ENCODE measurements at regions not wholly inside any gene's neighbourhood (a gene's known extent, or its start where the extent isn't known, plus 50 kb on each side); places are given as distances from the start of the nearest gene placed in this dataset.

DNA sequence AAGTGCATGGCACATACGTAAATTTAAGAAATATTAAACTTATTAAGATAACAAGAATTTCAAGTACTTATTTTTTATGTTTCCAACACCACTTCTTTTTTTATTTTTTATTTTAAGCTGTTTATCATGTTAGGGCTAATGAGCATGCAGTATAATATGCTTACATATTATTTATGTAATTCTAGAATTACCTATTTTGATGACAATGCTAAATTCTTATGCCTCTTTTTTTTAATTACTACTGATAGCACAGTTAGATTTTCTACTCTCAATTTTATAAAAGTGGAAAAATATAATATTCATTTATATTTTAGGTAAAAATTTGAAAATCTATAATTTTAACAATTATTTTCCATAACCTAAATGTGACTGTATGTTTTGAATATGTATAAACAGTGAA, 713.0 kb downstream of the MRPL39 start:
- no peak for DNase-seq (ENCODE audit: low spot score)

DNA sequence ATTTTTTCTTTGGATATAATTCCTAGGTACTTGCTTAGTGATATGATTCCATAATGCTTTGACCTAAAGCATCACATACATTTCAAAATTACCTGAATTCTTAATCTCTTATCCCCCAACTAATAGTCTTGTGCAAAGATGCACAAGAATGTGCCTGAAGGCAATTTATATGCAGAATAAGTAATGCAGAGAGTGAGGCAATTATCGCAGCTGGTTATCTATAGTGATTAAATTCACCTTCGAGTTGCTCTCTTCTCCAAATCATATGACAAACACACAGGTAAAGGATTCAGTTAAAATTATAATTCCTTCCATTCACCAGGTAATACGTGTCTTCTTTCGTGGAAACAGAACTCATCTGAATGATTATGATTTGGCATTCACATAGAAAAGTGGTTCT, 717.3 kb downstream of the MRPL39 start:
- no peak for DNase-seq (ENCODE audit: low spot score)

DNA sequence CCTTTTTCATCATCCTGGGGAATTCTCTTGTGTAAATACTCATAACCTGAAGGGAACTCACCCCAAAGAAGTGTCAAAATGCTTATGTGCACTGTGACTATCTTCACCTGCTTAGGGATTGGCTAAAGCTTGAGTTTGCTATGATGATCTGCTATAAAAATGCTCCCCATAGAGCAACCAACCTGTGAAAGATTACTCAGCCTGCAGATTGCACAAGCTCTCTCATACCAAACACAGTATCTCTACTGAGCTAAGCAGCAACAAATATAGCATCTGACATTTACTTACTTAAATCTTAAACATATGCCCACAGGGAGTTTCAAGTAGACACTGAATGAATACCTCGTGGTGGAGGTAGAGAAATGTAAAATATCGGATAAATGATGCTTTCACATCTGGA, 725.8 kb downstream of the MRPL39 start:
- DNase-seq (ENCODE audit: low spot score): no peak

DNA sequence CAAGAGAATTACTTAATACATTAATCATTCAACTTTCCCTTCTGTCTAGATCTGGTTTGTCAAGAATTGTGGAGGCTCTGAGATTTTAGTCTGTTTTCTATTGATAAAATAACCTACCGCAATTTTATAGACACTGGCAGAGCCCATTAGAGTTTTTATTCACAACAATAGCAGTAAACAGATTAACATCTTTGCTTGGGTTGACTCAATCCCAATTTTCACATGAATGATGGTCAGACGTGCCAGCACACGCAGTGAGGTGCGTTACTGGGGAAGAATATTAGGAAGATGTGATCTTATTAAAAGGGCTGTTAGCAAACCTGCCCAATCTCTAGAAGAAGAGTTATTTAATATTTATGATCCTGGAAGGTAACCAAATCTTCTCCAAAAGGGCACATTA, 736.6 kb downstream of the MRPL39 start:
- no peak for DNase-seq (ENCODE audit: low spot score)

DNA sequence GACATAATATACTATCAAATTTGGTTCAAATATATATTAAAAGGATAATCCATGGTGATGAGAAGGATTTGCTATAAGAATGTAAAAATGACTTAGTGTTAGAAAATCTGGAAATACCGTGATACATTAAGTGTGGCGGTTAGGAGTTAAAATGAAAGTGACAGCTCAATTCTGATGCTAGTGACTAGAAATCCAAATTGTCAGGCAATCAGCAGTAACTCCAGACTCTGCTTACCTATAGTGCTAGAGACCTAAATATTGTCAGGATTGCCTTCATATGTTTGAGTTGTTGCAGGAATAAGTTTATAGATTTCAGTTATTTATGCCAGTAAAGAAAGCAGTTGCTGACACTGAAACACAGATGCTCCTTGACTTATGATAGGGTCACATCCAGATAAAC, 737.4 kb downstream of the MRPL39 start:
- DNase-seq (ENCODE audit: low spot score): no peak

DNA sequence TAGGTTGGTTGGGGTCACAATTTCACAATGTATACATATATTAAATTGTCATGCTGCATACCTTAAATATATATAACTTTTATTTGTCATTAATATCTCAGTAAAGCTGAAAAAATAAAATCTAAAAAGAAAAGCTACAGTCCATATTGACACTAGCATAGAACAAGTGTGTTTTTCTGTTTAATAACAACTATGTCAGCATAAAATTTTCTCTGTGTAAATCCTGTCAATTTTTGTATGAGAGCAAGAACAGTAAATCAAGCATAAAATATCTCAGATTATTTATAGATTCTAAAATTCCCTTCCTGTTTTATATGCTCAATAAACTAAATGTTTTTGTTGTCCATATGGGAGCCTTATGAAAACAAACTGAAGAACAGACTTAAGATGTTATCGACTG, 739.2 kb downstream of the MRPL39 start:
- no peak for DNase-seq (ENCODE audit: low spot score)

DNA sequence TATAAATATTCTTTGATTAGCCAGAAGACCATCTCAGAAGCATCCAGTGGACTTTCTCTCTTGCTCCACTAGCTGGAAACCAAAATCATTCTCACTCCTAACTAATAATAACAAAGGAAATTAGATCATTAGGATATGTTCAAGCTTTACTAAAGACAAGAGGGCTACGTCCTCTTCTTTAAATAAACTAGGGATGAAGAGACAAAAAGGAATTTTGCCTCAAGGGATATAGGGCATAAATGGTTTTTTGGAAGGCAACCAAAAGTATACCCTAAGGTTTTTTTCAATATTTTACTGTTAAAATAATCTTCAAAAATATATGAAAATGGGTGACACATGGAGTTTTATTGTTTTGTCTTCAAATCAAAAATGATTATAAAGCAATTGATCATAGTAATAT, 745.8 kb downstream of the MRPL39 start:
- DNase-seq (ENCODE audit: low spot score): no peak

DNA sequence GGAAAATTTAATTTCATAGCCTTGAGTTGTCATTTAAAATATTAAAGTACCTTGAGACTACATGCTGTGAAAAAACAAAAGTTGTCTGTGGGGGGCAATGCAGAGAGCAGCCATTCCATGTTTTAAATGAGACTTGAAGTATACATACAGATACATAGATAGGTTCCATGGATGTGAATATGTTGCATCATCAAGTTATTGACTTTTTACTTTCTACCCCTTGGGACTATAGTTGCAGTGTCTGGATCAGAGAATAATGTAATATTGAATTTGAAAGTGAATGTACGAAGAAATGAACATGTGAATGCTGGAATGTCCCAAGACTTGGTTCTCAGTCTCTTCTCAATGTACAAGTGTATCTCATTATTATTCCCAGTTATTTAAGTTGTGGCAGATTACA, 751.0 kb downstream of the MRPL39 start:
- DNase-seq (ENCODE audit: low spot score): no peak

DNA sequence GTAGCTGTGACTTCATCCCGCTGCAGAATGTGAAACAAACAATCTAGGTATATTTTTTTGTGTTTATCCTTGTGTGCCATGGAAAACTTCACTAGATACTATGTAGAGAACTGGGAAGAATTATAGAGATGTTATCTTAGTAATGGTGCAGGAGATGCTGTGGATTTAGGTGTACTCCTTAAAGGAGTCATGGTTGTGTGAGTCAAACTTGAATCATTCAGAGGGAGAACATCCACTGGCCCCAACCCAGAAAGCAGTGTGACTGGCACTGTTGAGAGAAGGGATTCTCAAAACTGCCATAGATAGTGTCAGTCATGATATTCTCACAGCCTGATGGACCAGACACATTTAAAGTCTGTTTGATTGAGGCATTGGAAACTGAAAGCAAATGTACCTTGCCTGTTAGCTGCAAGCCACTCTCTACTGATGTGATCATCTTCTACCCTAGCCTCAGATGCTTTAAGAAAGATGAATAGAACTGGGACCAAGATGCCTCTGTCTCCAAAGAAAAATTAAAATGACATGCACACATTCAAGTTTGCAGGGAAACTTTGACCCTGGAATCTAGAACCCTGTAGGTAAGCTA, 754.6 kb downstream of the MRPL39 start:
- no peak for DNase-seq (ENCODE audit: low spot score)

DNA sequence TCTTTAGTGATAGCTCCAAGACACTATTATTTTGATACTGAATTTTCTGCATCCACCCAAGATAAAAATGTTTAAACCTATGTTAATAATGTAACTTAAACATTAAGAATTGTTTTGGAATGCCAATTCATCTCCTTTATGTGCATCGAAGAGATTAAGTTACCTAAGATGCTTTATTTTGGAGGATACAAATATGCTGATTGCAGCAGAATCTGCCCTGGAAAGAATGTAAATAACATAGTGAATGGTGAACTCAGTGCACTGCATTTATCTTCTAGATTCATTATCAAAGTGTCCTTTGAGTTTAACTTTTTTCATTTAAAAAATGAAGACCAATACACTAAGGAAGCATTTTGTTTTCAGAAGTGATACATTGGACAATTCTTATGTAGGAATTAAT, 757.2 kb downstream of the MRPL39 start:
- no peak for DNase-seq (ENCODE audit: low spot score)

DNA sequence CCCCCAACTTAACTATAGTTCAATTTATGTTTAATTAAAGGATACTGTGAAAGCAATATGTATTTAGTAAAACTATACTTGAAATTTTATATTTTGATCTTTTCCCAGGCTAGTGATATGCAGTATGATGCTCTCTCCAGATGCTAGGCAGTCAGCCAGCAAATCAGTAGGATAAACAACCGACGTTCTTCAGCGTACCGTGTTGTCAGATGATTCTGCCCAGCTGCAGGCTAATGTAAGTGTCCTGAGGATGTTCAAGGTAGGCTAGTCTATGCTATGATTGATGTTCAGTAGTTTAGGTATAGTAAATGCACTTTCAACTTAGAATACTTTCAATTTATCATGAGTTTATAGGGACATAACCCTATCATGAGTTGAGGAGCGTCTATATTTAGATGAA, 762.6 kb downstream of the MRPL39 start:
- DNase-seq (ENCODE audit: low spot score): no peak

DNA sequence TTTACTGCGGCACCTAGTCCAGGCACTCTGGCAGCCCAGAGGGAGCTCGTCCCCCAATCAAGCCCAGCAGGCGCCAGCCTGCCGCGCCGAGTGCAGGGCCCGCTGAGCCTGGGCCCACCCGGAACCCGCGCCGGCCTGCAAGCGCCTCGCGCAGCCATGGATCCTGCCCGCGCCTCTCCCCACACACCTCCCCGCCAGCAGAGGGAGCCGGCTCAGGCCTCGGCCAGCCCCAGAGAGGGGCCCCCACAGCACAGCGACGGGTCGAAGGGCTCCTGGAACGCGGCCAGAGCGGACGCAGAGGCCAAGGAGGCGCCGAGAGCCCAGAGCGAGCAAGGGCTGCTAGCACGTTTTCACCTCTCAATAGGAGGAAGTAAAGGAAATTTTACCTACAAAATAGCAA, 767.0 kb downstream of the MRPL39 start:
- no peak for DNase-seq (ENCODE audit: low spot score)

DNA sequence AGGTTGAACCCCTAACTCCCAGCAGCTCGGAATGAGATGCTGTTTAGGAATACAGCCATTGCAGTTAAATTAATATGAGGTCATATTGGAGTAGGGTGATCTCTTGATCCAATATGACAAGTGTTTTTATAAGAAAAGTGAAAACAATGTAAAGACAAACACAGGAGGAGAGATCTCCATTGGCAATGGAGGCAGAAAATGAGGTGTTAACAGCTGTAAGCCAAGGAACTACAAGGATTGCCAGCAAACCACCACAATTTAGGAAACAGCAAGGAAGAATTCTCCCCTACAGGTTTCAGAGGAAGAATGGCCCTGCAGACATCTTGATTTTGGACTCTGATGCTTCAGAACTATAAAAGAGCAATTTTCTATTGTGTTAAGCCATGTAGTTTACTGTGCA, 774.3 kb downstream of the MRPL39 start:
- no peak for DNase-seq (ENCODE audit: low spot score)

DNA sequence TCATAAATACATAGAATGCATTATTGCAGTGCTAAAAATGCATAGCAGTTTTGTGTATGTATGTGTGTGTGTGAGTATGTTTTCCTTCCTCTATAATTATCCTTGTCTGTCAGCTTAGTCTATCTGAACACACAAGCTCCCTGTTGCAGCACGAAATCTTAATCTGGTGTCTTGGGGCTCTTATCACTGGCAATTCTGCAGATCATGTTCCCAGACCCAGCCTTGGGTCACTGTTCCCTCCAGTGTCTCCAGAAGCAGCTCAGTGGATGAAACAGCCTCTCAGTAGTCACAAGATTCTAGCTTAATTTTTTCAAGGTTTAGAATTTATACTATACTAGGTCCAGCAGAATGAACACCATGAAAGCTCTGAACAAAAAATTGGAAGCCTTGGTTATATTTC, 777.9 kb downstream of the MRPL39 start:
- DNase-seq (ENCODE audit: low spot score): no peak

DNA sequence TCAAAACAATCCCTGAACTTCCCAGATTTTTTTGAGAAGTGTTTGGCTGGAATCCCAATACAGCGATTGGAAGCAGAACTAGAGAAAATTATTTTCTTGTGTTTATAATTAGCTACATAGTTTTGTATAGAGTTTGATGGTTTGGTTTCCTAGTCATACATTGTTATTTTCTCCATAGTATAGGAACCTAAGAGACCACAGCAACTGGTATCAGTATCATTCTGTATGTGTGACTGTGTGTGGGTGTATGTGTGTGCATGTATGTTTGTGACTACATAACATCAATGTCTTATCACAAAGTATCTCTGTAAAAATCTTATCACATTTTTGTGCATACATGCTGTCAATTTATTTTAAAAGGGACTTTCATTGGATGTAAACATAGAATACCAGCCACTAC, 780.5 kb downstream of the MRPL39 start:
- no peak for DNase-seq (ENCODE audit: low spot score)

DNA sequence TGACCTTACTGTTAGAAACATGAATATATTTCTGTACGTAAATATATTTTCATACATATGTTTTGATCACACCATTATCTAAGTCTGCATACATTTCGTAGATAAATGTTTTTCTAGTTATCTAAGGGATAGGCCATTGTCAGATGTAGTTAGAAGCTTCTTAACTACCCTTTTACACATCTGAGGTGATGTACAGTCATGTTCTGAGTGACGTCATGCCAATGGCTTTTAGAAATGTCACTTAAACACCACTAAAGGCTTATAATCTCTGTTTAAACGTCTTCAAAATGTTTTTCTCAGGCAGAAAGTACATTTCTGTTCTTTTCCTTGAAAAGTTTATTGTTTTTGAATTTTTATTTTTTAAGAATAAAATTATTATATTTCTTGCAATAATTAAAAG, 781.9 kb downstream of the MRPL39 start:
- no peak for DNase-seq (ENCODE audit: low spot score)

DNA sequence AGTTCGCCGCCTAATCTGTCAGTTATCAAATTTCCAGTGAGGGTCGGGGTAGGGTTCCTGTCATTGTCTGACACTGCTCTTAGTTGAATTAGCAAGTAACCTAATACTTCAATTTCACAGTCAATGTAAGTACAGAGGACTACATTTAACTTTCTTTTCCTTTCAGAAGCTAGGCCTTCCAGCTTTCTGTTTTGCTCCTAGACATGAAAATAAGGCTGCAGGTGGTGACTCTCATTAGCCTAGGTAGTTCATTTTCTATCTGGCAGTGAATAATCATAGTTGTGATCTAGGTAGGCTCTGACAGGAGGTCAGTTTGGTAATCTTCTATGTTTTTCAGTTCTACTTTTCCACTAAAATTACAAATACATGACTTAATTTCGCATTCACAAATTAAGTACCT, 783.1 kb downstream of the MRPL39 start:
- no peak for DNase-seq (ENCODE audit: low spot score)

DNA sequence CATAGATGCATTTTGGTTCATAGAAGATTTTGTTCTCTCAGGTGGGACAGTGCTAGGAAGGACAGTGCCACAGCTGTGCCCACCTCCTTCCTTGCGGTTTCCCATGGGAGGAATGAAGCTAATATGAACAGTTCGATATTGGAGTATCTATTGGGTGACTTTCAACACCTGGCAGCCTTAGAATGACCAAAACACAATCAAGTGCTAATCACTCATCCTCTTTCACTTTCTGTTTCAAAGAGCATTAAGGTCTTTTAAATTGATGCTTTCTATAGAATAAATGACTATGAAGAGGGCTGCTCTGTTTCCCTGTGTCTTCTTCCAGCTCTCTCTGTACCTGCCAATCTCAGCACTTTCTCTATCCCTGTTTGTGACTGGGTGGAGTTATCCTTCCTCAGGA, 784.0 kb downstream of the MRPL39 start:
- DNase-seq (ENCODE audit: low spot score): no peak

DNA sequence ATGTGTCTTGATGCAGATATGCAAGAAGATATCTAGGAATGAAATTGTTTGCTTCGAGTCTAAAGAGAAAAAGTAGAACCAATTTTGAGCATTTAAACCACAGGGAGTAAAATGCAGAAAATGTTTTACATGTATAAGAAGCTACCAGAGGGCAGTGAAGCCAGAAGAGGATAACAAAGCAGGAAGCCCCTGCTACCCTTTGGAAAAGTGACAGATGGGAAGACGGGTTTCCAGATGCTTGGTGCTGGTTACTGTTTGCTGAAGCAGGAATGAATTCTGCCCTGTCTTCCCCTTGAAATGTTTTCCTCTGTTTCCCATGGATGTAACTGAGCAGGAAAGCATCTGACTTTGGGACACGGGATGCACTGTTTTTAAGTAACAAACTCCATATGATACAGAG, 822.2 kb downstream of the MRPL39 start:
- no peak for DNase-seq (ENCODE audit: low spot score)

DNA sequence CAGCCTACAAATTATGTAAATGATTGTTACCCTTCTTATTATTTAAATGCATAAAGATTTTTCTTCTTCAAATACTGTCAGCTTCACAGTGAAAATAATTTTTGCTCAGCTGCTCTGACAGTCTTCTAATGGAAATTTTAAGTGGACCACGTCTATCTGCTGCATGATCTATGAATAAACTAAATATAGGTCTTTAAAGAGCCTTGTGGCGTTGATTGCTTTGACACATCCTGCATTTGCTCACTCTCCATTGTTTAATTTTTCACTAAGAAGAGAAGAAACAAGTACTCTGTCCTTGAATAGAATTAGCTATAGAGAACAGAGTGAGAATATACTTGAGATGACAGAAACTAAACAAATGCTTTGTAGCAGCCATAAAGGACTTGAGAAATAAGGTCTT, 826.1 kb downstream of the MRPL39 start:
- no peak for DNase-seq (ENCODE audit: low spot score)

DNA sequence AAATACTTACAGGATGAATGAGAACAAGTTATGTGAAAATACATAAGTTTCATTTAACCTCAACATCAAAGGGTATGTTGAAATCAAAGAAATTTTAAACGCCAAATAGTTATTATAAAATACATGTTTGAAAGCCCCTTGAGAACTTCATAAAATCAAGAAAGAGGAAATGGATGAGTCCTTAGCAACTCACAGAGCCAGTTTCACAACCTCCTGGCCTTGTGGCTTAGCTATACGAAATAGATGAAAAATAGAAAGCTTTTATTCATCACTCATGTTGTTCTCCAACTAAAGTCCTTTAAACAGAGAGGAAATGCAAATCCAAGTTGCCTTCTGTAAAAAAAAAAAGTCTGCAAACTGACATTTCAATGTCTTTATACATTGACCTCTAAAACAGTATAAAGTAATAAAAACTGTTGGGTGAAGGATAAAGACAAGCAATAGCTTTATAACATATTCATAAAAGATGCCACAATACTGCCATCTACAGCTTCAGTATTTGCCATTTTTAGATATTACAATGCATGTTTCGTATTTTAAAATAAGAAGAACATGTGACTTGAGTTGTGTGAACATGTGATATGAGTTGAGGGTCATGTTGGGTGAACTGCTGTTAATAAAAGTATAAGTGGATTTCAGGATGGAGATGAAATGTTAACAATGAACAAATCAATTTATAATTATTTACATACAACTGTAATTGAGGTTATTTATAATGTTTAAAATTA, 847.8 kb downstream of the MRPL39 start:
- no peak for DNase-seq (ENCODE audit: low spot score)

DNA sequence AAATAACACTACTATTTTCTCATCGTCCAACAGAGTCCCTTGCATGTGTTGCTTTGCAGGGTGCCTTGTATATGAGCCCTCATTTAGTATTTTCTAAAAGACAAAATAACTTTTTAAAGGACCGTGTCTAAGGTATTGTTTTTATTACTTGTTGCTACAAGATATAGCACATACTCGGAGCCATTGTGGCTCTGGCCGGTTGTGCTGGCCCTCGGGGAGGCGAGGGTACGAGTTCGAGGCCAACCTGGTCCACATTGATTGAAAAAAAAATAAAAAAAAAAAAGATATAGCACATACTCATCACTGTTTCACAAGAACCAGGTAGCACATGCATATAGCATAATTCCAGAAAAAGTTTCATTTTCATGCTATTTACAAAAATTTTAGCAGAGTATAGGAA, 869.2 kb downstream of the MRPL39 start:
- DNase-seq (ENCODE audit: low spot score): no peak

DNA sequence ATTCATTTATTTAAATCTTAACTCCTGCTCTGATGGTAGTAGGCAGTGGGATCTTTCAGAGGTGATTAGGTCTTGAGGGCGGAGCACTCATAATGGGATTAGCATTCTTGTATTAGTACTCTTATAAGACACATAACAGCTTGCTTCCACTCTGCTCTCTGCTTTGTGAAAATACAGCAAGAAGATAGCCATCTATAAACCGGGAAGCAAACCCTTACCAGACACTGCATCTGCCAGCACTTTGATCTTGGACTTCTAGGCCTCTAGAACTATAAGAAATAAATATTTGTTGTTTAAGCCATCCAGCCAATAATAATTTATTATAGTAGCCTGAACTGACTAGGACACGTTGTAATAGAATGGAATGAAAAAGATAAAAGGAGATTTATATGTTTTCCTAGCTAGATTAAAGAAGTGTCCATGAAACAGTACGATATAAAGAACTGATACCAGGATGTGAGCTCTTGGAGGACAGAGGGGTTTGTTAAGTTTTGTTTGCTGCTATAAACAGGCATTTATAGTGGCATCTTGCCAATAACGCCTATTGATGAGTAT, 869.9 kb downstream of the MRPL39 start:
- DNase-seq (ENCODE audit: low spot score): no peak

DNA sequence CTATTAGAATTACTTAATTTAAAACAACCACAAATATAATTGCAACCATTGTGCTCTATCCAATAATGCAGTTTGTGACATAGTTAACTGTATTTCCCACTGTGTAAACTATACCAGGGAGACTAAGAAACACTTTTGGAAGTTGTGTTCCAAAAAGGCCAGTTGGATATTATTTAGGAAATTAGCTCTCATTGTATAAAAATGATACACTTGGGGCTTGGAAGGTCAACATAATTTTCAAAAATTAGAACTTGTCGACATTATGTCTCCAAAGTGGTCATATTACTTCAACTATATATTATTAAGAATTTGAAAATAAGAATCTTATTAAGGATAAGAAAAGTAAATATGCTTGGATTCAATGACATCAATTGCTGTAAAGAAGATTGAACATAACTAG, 876.6 kb downstream of the MRPL39 start:
- no peak for DNase-seq (ENCODE audit: low spot score)
